CD4-positive, alpha-beta T cell (primary cell): ENCODE measurements at regions not wholly inside any gene's neighbourhood (a gene's known extent, or its start where the extent isn't known, plus 50 kb on each side); places are given as distances from the start of the nearest gene placed in this dataset.
"Not testable (repeated sequence)": the region's sequence is repeated elsewhere in the genome, so short reads cannot be mapped to it uniquely, and the experiment has no call there.

Experiments
- ATAC-seq: fragments of 200-7000 bp; cut with Tn5 transposase; one replicate; pipeline ENCODE4 v1.10.0; 2022; ENCODE audit warnings: mild to moderate bottlenecking; ENCODE audit not compliant: poor library complexity
- CTCF ChIA-PET: fragments of 350-600 bp; sonication (Branson Sonifier 250); formaldehyde crosslinking; loops from one replicate; lab custom pipeline; 2021; ENCODE audit warnings: antibody characterized with exemption, inconsistent platforms; lab: Charles Lee
- POLR2A ChIA-PET: fragments of 350-600 bp; sonication (Branson Sonifier 250); formaldehyde crosslinking; loops from one replicate; lab custom pipeline; 2021; ENCODE audit warnings: antibody characterized with exemption, inconsistent platforms; lab: Charles Lee
- DNase-seq, 14 experiments: peaks; one replicate each; pipeline ENCODE4 v3.0.0-alpha.2; 2013 to 2020; ENCODE audit warnings: mixed read lengths in 2 of 14
- H3K27ac ChIP-seq, 2 donors: one replicate each; pipeline versions ENCODE4 v1.5.1 to v1.7.0; 2013; ENCODE audit warnings: low read length in 2 of 2, low read depth in 1 of 2, mild to moderate bottlenecking in 1 of 2
- H3K27me3 ChIP-seq, 2 experiments: 1 replicate in 1 of 2; 2 replicates in 1 of 2; pipeline versions ENCODE4 v1.6.1 to v1.7.0; 2013; ENCODE audit warnings: low read length in 2 of 2, control low read depth in 1 of 2, mild to moderate bottlenecking in 1 of 2, moderate library complexity in 1 of 2; ENCODE audit not compliant: insufficient read depth in 2 of 2, control insufficient read depth in 1 of 2
- H3K36me3 ChIP-seq: one replicate; pipeline ENCODE4 v1.6.1; 2013; ENCODE audit warnings: low read length, control low read depth; ENCODE audit not compliant: insufficient read depth
- H3K4me1 ChIP-seq: one replicate; pipeline ENCODE4 v1.6.1; 2013; ENCODE audit warnings: low read length, control low read depth; ENCODE audit not compliant: insufficient read depth
- H3K4me3 ChIP-seq: one replicate; pipeline ENCODE4 v1.5.1; 2013; ENCODE audit warnings: mild to moderate bottlenecking, low read length, moderate library complexity
- H3K9me3 ChIP-seq, 2 experiments: 1 replicate in 1 of 2; 2 replicates in 1 of 2; pipeline versions ENCODE4 v1.6.1 to v1.7.0; 2013; ENCODE audit warnings: low read length in 2 of 2, mild to moderate bottlenecking in 2 of 2, control low read depth in 1 of 2, moderate library complexity in 1 of 2; ENCODE audit not compliant: control insufficient read depth in 1 of 2, insufficient read depth in 1 of 2
- H3K27ac Mint-ChIP-seq: one replicate; pipeline ENCODE4 v1.8.0; 2020; ENCODE audit warnings: mixed read lengths
- H3K27me3 Mint-ChIP-seq: one replicate; pipeline ENCODE4 v1.8.0; 2021; ENCODE audit warnings: mixed read lengths
- H3K36me3 Mint-ChIP-seq: one replicate; pipeline ENCODE4 v1.8.0; 2021; ENCODE audit warnings: low read depth, mixed read lengths
- H3K4me1 Mint-ChIP-seq: one replicate; pipeline ENCODE4 v1.8.0; 2021; ENCODE audit warnings: low read depth, mixed read lengths
- H3K4me3 Mint-ChIP-seq: one replicate; pipeline ENCODE4 v1.8.0; 2020; ENCODE audit warnings: mild to moderate bottlenecking, mixed read lengths
- H3K9me3 Mint-ChIP-seq: one replicate; pipeline ENCODE4 v1.8.0; 2020; ENCODE audit warnings: mixed read lengths
- intact Hi-C, 2 experiments: fragments of 100-400 bp; cut with DNase I in 1 of 2; cut with micrococcal nuclease in 1 of 2; formaldehyde crosslinking; loops; one replicate each; pipeline versions ENCODE4 v1.15.1 to v1.9.0; 2023 to 2025; cut with DNase I, micrococcal nuclease
- TF ChIP-seq, protein P1 (sequence below): fragments of 200-600 bp; IDR thresholded peaks from one replicate; pipeline ENCODE4 v1.8.0; 2022; ENCODE audit warnings: antibody characterized with exemption, mild to moderate bottlenecking

DNA sequence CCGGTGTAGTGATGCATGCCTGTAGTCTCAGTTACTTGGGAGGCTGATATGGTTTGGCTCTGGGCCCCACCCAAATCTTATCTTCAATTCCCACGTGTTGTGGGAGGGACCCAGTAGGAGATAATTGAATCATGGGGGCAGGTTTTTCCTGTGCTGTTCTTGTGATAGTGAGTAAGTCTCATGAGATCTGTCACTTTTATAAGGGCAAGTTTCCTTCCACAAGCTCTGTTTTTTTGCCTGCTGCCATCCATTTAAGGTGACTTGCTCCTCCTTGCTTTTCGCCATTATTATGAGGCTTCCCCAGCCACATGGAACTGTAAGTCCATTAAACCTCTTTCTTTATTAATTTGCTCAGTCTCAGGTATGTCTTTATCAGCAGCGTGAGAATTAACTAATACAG lies 566.7 kb upstream of the NECTIN3 start:
- ATAC-seq (no peak), DNase-seq (no peak)
- H3K27me3 ChIP-seq, result no peaks in the 10 kb centered on the region
- no peaks in the 10 kb centered on the region for H3K36me3 ChIP-seq
- no peaks in the 10 kb centered on the region for H3K4me1 Mint-ChIP-seq
- H3K4me3 Mint-ChIP-seq, result no peak overlapping the region
- no peak overlapping the region for H3K27ac Mint-ChIP-seq
- CTCF ChIA-PET, result no interaction called here
- H3K9me3 Mint-ChIP-seq, result peaks cover 10% of the 10 kb centered on the region
- no peak overlapping the region for H3K4me3 ChIP-seq
- no peaks in the 10 kb centered on the region for H3K36me3 Mint-ChIP-seq
- H3K9me3 ChIP-seq, result no peaks in the 10 kb centered on the region
- POLR2A ChIA-PET, result no interaction called here
- H3K27ac ChIP-seq, result no peak overlapping the region
- no peaks in the 10 kb centered on the region for H3K4me1 ChIP-seq
- intact Hi-C loops, result no loop called here
- H3K27me3 Mint-ChIP-seq, result no peaks in the 10 kb centered on the region
- TF ChIP-seq, protein P1, sequence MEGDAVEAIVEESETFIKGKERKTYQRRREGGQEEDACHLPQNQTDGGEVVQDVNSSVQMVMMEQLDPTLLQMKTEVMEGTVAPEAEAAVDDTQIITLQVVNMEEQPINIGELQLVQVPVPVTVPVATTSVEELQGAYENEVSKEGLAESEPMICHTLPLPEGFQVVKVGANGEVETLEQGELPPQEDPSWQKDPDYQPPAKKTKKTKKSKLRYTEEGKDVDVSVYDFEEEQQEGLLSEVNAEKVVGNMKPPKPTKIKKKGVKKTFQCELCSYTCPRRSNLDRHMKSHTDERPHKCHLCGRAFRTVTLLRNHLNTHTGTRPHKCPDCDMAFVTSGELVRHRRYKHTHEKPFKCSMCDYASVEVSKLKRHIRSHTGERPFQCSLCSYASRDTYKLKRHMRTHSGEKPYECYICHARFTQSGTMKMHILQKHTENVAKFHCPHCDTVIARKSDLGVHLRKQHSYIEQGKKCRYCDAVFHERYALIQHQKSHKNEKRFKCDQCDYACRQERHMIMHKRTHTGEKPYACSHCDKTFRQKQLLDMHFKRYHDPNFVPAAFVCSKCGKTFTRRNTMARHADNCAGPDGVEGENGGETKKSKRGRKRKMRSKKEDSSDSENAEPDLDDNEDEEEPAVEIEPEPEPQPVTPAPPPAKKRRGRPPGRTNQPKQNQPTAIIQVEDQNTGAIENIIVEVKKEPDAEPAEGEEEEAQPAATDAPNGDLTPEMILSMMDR, result no peak

DNA sequence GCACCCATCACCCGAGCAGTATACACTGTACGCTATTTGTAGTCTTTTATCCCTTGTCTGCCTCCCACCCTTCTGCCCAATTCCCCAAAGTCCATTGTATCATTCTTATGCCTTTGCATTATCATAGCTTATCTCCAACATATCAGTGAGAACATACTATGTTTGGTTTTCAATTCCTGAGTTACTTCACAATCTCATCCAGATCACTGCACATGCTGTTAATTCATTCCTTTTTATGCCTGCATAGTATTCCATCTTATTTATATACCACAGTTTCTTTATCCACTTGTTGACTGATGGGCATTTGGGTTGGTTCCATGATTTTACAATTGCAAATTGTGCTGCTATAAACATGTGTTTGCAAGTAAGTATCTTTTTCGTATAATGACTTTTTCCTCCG lies 564.7 kb upstream of the NECTIN3 start:
- Histone ChIP-seq H3K4me3 (no peak overlapping the region), H3K36me3 (no peaks in the 10 kb centered on the region), H3K9me3 (no peaks in the 10 kb centered on the region), H3K27ac (no peak overlapping the region), H3K27me3 (no peaks in the 10 kb centered on the region), H3K4me1 (no peaks in the 10 kb centered on the region)
- Mint-ChIP-seq H3K36me3 (no peaks in the 10 kb centered on the region), H3K9me3 (peaks cover 10% of the 10 kb centered on the region), H3K27me3 (peaks cover 6% of the 10 kb centered on the region), H3K27ac (no peak overlapping the region), H3K4me1 (no peaks in the 10 kb centered on the region), H3K4me3 (no peak overlapping the region)
- ATAC-seq (no peak), DNase-seq (no peak)
- ChIA-PET POLR2A (no interaction called here), CTCF (no interaction called here)
- TF ChIP-seq, protein P1, result no peak
- intact Hi-C loops, result no loop called here

DNA sequence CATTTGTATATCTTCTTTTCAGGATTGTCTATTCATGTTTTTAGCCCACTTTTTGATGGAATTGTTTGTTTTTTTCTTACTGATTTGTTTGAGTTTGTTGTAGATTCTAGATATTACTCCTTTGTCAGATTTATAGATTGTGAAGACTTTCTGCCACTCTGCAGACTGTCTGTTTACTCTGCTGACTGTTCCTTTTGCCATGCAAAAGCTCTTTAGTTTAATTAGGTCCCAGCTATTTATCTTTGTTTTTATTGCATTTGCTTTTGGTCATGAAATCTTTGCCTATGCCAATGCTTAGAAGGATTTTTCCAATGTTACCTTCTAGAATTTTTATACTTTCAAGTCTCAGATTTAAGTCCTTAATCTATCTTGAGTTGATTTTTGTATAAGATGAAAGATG lies 564.0 kb upstream of the NECTIN3 start:
- H3K27me3 Mint-ChIP-seq, H3K4me1 ChIP-seq, ATAC-seq, H3K9me3 ChIP-seq, H3K27me3 ChIP-seq, H3K36me3 ChIP-seq, H3K36me3 Mint-ChIP-seq, H3K4me3 ChIP-seq, DNase-seq, intact Hi-C loops, H3K27ac Mint-ChIP-seq, H3K9me3 Mint-ChIP-seq, POLR2A ChIA-PET, H3K27ac ChIP-seq, H3K4me3 Mint-ChIP-seq, CTCF ChIA-PET, H3K4me1 Mint-ChIP-seq: not testable (repeated sequence)

DNA sequence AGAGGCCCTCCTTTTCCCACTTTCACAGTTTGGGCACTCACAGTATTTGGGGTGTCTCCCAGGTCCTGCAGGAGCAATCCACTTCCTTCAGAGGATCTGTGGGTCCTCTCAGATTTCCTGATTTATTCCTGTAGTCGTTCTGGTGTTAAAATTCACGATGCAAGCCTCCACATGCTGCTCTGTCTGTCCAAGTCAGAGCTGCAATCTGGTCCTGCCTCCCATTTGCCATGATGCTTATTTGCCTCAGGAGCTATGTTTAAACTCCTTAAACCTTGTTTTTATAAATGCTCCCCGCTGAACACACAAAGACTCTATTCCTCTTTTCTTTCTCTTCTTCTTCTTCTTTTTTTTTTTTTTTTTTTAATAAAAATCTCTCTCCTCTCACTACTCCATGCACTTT lies 558.7 kb upstream of the NECTIN3 start:
- Histone ChIP-seq H3K27me3 (no peaks in the 10 kb centered on the region), H3K27ac (no peak overlapping the region), H3K9me3 (no peaks in the 10 kb centered on the region), H3K4me3 (no peak overlapping the region), H3K4me1 (no peaks in the 10 kb centered on the region), H3K36me3 (no peaks in the 10 kb centered on the region)
- ChIA-PET CTCF (no interaction called here), POLR2A (no interaction called here)
- TF ChIP-seq, protein P1, result no peak
- H3K4me3 Mint-ChIP-seq, result no peak overlapping the region
- ATAC-seq (no peak), DNase-seq (no peak)
- intact Hi-C loops, result no loop called here
- peaks cover 15% of the 10 kb centered on the region for H3K27me3 Mint-ChIP-seq
- no peaks in the 10 kb centered on the region for H3K4me1 Mint-ChIP-seq
- H3K9me3 Mint-ChIP-seq, result peaks cover 3% of the 10 kb centered on the region
- no peaks in the 10 kb centered on the region for H3K36me3 Mint-ChIP-seq
- no peak overlapping the region for H3K27ac Mint-ChIP-seq
